RWPE1 (cell line): ENCODE measurements at regions not wholly inside any gene's neighbourhood (a gene's known extent, or its start where the extent isn't known, plus 50 kb on each side); places are given as distances from the start of the nearest gene placed in this dataset.

Source experiments
- CTCF ChIA-PET: fragments of 350-600 bp; sonication (Branson Sonifier 250); formaldehyde crosslinking; extraction: SDS; loops from one replicate; lab custom pipeline; 2021; lab: Yijun Ruan, JAX
- POLR2A ChIA-PET: fragments of 400-600 bp; formaldehyde crosslinking; extraction: SDS; loops from one replicate; lab custom pipeline; 2020; ENCODE audit warnings: antibody characterized with exemption; ENCODE audit not compliant: low non-redundant PET; lab: Yijun Ruan, JAX
- DNase-seq: peaks from one replicate; pipeline ENCODE4 v3.0.0; 2012; ENCODE audit warnings: low spot score
- H3K27ac ChIP-seq: fragments of 450-650 bp; 2 replicates; pipeline ENCODE4 v1.5.1; 2017
- TF ChIP-seq, protein P1 (sequence below): fragments of 450-650 bp; conservative IDR thresholded peaks from 2 replicates; pipeline ENCODE4 v1.5.1; 2017; ENCODE audit warnings: low read depth, mild to moderate bottlenecking

DNA sequence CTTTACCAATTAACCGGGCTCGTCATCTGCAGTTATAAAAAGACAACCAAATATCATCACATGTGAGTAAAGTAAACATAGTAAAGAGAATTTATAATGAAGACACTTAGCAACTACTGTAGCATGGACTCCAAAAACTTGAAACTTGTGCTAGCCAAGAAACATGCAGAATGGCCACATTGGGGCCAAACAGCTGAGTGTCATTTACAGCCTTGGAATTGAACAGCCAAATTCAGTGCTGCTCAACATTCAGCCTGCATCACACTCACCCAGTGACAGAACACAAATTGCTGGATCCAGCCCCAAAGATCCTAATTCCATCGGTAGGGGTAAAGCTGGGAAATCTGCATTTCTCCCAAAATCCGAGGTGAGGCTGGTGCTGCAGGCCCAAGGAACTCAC lies 224.8 kb upstream of the GYPC start:
- POLR2A ChIA-PET: no interaction called here

DNA sequence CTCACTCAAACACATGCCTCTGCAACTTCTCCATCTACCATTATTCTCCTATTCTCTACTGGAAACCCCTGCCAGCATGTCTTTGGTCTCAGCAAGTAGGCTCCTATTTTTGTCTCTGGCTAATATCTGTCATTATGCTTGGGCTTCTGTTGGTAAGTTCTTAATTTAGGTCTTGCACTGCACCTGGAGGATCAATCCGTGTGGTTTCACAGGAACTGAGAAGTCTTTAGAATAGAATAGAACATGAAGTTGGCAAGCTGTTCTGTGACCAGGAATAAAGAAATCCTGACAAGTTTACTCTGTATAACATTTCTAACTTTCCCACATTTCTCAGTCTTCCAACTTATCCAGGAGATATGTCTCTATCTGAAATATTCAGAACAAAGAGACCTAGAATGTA lies 219.5 kb upstream of the GYPC start:
- POLR2A ChIA-PET: no interaction called here
- no peak for DNase-seq
- H3K27ac ChIP-seq: no peak overlapping the region
- CTCF ChIA-PET: interaction anchor here (0.5 kb wide), 1 partner anchor 196 kb away, joined by 4 read pairs; no protein-coding TSS in a partner anchor
- TF ChIP-seq, protein P1, sequence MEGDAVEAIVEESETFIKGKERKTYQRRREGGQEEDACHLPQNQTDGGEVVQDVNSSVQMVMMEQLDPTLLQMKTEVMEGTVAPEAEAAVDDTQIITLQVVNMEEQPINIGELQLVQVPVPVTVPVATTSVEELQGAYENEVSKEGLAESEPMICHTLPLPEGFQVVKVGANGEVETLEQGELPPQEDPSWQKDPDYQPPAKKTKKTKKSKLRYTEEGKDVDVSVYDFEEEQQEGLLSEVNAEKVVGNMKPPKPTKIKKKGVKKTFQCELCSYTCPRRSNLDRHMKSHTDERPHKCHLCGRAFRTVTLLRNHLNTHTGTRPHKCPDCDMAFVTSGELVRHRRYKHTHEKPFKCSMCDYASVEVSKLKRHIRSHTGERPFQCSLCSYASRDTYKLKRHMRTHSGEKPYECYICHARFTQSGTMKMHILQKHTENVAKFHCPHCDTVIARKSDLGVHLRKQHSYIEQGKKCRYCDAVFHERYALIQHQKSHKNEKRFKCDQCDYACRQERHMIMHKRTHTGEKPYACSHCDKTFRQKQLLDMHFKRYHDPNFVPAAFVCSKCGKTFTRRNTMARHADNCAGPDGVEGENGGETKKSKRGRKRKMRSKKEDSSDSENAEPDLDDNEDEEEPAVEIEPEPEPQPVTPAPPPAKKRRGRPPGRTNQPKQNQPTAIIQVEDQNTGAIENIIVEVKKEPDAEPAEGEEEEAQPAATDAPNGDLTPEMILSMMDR: no peak

More for the DNA sequence above, 224.8 kb upstream of the GYPC start:
- no peak overlapping the region for H3K27ac ChIP-seq
- CTCF ChIA-PET: no interaction called here
- no peak for DNase-seq
- TF ChIP-seq, protein P1: no peak

DNA sequence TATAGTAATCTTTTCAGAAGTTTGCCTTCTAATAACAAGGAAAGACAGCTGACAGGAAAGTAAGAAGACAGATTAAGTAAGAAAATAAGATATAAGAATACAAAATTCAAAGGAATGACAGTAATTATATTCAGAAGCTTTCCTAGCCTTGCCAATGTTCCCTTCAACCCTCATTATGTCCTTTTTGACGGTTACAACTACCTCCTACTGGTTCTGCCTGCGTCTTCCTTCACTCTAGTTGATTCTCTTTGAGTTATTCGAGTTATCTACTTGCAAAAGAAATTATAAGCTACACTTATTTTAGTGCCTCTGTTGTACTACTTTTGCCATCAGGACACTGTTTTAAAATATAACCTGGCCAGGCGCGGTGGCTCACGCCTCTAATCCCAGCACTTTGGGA lies 218.9 kb upstream of the GYPC start:
- TF ChIP-seq, protein P1: no peak
- CTCF ChIA-PET: interaction anchor here (0.5 kb wide), 1 partner anchor 195 kb away, joined by 4 read pairs; no protein-coding TSS in a partner anchor
- no peak for DNase-seq
- POLR2A ChIA-PET: no interaction called here
- no peak overlapping the region for H3K27ac ChIP-seq

DNA sequence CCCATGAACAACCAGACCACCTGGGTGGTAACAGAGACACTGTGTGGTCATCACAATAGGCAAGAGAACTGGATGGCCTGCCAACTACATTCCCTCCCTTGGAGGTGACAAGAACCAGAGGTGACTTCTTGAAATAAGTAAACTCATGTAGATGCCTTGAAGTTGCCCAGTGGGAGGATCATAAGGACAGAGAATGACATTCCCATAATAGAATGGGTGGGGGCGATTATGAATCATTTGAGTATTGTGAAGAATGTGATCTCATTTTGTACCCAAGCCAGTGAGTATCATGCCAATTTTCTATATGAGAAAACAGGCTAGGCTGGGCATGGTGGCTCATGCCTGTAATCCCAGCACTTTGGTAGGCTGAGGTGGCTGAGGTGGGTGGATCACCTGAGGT lies 211.4 kb upstream of the GYPC start:
- H3K27ac ChIP-seq: no peak overlapping the region
- TF ChIP-seq, protein P1: no peak
- POLR2A ChIA-PET: no interaction called here
- CTCF ChIA-PET: interaction anchor here (0.6 kb wide), 1 partner anchor 38 kb away, joined by 3 read pairs; no protein-coding TSS in a partner anchor
- no peak for DNase-seq

DNA sequence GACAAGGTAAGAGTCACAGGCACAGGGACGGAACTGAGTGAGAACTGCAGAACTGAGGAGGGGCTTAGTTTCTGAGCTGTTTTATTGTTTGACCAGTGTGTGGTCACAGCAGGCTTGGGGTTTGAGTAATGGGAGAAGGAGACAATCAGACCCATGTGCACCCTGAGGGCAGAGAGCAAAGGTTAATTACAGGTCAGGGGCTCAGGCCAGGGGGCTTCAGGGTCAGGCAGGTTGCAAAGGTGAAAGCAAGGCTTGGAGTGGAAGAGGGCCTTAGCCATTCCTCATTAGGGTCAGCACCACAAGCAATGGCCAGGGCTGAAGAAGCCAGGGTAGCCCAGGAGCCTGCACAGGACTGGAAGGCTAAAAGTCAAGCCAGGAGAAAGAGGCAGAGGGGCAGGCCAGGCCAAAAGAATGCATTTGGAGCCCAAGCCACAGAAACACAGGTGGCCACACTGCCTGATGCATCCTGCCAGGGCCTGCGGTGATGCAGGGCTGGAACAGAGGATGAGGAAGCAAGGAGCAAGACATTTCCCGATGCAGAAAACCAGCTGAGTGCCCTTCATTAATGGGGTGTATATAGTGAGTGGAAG lies 209.8 kb upstream of the GYPC start:
- TF ChIP-seq, protein P1: no peak
- CTCF ChIA-PET: no interaction called here
- H3K27ac ChIP-seq: no peak overlapping the region
- no peak for DNase-seq
- POLR2A ChIA-PET: no interaction called here

DNA sequence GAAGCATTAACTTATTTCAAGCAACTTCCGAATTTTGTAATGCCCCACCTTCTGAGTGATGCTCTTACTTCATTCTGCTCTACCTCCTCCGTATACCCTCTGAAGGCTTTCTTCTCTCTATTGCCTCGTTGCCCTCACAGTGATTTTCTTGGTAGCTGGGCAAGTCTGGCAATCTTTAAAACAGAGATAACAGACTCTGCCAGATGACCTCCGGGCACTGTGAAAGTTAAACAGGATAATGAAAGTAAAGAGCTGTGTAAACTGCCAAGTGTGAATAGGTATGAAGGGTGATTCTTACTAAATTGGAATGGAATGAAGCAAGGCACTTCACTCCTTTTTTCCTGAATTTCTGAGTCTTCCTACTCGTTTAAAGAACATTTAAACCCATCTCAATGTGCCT lies 207.3 kb upstream of the GYPC start:
- POLR2A ChIA-PET: no interaction called here
- no peak for DNase-seq
- TF ChIP-seq, protein P1: no peak
- H3K27ac ChIP-seq: no peak overlapping the region
- CTCF ChIA-PET: no interaction called here
